HG03280 (cell line): ENCODE measurements at regions not wholly inside any gene's neighbourhood (a gene's known extent, or its start where the extent isn't known, plus 50 kb on each side); places are given as distances from the start of the nearest gene placed in this dataset.
A peak's percentile ranks its signal among the peaks of the same experiment; 100 is the strongest.
"Not testable (repeated sequence)": the region's sequence is repeated elsewhere in the genome, so short reads cannot be mapped to it uniquely, and the experiment has no call there.

Experiments
- ATAC-seq: cut with Tn5 transposase; IDR thresholded peaks from one replicate; pipeline ENCODE4 v1.9.1; 2021; ENCODE audit warnings: mild to moderate bottlenecking, moderate library complexity; ENCODE audit not compliant: unreplicated experiment

DNA sequence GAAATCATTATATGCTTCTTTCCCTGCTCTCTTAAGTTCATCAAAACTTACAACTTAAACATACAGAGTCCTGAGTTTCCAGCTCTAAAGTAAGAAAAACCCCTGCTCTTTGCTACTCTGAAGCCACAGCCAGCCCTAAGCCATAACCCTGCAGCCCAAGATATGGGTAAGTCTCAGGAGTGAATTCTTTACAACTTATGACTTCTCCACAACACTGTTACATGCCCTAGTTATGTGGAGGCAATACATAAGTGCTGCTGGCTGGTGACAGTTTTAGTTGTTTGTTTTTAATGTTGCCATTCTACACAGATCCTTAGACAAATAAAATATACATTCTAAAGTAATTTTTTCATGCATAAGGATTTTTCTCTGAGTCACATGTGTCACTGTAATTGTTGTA, 100.2 kb downstream of the FBXO8 start:
- no peak for ATAC-seq

DNA sequence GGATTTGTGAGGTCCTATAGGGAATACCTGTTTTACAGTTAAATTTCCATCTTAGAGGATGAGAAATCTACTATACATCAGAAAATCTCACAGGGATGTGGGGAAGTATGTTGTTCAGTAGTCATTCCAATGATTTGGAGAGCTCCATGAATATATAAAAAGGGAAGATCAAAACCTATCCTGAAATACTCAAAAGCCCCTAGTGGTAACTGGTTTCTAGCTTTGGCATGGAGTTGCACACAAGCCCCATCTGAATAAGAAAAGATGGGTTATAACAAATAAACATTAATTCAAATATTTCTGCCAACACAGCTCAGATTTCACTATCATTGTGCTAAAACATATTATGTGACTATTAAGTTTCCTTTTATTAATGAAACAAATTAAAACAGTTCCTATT, 101.6 kb downstream of the FBXO8 start:
- ATAC-seq = no peak

DNA sequence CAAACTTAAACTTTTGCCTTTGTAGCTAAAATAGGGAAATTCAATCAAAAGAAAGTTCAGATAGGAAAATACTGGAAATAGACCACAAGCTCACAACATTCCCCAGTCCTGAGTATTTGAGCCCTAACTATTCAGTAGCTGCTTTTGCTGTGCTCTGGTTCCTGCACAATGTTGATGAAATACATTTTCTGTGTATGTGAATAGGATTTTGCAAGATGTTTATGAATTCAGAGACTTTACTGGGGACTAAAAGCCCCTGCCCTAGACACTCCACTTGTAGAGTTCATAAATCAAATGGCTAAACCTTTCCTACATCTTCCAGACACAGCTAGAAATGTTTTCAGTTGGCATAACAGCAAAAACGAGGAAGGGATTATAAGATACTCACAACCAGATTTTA, 105.9 kb downstream of the FBXO8 start:
- no peak for ATAC-seq

DNA sequence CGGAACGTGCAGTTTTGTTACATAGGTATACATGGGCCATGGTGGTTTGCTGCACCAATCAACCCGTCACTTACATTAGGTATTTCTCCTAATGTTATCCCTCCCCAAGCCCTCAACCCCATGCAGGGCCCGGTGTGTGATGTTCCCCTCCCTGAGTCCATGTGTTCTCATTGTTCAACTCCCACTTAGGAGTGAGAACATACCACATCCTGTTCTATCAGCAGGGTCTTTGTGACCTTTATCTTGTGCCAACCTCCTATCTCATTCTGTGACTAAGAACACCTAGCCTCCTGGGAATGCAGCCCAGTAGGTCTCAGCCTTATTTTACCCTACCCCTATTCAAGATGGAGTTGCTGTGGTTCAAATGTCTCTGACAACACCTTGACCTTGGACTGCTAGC, 107.6 kb downstream of the FBXO8 start:
- ATAC-seq = not testable (repeated sequence)

DNA sequence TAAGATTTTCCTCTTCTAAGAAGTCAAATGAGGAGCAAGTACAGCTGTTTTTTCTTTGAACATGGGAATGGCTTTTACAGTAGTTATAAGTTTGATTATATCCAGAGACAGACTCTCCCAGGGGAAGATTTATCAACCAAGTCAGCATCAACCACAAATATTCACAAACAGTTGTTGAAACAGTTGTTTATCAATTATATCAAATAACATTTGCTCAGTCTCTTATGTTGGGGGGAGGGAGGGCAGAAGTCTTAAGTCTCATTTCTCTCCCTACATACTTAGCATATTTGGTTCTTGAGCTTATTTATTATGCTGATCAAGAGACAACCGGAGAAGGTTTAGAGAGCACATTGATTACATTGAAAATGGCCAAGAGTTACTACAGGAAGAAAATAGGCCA, 110.1 kb downstream of the FBXO8 start:
- no peak for ATAC-seq

DNA sequence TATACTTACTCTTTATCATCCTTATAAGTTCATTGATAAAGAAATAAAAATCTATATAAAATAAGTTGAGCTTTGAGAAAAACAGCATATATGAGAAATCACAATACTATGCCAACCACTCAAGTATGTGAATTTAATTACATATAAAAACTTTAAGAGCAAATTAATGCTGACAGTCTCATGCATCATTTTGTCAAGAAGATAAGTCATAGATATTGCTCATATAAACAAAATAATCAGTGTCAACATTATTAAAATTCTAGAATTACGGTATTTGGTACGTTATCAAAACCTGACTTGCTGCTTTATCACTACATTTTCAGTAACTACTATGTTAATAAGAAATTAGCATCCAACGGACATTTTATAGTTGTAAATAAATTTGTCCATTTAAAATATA, 111.2 kb downstream of the FBXO8 start:
- no peak for ATAC-seq

DNA sequence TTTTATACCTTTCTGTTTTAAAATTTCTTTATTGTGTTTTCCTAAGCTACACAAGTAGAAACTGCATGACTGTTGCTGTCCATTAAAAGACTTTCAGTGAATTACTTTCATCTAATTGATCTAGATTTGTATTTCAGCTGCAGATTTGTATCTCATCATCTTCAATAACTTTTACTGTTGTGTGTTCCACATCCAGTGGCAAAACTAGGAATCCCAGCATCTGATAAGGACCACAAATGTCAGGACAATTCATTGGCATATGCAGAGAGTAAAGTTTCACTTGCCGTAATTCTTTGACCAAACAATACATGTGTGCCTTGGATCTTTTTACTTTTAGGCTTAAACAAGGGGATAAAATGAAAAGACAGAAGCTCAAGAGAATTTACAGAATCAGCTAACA, 112.6 kb downstream of the FBXO8 start:
- no peak for ATAC-seq

DNA sequence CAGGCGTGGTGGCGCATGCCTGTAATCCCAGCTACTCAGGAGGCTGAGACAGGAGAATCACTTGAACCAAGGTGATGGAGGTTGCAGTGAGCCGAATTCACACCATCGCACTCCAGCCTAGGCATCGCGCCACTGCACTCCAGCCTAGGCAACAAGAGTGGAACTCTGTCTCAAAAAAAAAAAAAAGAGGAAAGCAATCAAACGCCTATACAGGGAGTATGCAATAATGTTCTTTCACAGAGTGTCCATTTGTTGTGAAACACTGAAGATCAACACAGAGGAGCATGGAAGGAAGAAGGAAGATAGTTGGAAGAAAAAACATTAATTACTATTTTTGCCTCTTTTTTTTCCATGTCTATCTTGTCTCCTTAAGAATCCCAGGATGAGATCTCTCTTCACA, 113.4 kb downstream of the FBXO8 start:
- ATAC-seq = no peak

DNA sequence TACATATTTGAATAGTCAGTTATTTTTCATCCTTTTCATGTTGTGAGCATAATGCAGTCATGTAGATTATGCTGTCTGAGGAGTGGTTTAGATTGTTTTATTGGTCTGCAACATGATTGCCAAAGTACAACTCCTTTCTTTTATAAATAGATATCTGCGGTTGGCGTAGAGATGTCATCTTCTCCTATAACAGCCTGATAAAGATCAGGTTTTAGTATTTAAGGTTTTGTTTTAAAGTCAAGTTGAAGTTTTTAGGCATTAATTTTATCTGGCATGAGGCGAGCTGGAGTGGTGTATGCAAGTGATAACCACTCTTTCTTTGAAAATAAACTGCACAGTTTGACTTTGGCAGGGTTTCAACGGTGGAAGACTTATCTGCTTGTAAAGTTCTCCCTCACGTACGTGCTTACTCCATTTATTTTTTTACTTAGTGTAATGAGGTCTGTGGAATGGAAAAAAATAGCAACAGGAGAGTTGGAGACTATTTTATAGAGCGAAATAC, 126.3 kb downstream of the FBXO8 start:
- ATAC-seq = no peak

DNA sequence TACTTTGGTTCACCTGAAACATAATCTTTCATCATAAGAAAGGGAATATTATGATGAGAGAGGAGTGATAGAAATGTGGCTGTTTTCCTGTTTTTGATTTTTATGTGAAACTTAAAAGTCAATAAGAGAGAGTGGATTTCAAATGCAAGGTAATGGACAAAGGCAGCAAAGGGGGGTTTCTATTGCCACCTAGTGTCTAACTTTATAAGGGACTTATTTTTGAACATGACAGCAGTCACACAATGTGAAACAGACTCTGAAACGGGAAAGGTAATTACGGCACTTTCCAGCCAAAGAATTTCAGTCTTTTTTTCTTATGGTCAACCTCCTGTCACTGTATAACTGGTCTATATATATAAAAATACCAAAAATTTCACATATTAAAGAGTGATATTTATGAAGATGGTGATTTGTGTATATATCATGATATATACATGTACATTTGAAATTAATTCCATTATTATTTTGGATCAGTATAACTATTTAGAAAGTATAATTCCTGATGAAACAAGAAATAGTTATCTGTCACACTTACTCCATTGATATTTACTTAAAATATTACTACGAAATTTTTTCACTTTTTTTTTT, 127.1 kb downstream of the FBXO8 start:
- peak; percentile 86 for ATAC-seq

DNA sequence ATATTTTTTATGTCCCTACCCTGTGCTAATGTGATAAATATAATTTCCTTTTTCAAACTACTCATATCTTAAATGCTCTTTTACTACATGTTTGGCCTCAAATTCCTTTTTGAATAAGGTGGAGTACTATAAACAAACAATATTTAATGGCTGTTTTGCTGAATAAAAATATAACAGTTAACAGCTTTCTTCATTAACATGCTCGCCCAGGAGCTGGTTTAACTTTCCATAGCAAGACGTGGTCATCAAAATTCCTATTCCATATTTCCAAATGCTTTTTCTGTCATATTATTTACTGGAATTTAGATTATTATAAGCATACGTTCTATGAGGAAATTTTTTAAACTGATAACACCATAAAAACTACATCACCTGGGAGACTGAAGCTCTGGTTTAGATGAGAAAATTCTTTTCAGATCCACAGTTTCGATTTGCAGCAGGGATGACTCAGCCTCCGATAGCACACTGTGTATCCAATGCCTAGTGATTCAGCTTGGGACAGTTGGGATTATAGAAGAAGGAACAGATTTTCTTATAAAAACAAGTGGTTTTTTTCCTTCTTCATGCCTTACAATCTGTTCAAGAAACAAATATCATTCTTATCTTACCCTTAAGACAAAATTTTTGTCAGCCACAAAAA, 129.1 kb downstream of the FBXO8 start:
- ATAC-seq = no peak

DNA sequence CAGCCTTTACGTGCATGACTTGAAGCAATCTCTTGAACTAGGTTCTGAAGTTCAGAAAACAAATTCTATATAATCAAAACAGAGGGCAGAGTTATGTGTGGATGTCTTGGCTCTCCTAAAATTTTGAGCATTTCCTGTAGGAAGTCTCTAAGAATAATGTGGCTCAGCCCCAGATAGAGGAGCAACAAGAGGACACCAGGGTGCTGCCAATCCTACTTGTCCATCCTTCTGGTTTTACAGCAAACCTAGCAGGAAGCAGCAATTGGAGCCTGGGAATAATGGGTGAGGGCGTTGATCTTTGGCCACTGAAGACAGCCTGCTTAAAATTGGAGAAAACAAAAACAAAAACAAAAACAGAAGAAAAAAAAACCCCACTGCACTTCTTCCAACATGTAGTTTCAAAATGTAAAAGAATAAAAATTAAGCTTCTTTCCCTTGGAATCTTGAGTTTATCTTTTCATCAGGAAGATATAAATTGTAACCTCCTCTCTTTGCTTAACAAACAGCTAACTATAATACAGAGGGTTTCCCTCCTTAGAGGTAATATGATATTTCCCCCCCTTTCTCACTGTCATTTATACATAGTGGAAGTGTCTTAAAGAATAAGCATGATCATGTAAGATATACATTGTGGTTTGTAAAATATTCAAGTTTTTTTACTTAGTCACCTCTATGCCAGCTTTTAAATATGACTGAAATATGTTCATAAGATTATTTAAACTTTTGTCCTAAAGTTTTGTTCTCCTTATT, 130.6 kb downstream of the FBXO8 start:
- ATAC-seq = no peak

DNA sequence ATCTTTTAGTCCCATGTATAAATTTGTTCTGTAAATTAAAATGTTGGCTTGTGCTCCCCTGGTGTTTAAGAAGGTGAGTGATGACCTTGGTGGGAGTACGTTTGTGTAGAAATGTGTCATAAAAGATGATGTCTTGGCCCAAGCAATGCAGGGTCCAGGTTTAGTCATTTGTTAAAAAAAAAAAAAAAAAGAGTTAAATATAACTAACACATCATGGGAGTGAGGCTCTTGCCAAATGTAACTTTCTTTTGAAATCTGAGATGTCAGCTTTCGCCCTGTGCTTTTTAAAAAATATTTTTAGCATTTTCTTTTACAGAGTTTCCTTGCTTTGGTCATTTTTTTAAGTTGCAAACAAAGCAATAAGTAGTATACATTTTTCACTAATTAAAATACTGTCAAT, 135.6 kb downstream of the FBXO8 start:
- ATAC-seq = no peak

DNA sequence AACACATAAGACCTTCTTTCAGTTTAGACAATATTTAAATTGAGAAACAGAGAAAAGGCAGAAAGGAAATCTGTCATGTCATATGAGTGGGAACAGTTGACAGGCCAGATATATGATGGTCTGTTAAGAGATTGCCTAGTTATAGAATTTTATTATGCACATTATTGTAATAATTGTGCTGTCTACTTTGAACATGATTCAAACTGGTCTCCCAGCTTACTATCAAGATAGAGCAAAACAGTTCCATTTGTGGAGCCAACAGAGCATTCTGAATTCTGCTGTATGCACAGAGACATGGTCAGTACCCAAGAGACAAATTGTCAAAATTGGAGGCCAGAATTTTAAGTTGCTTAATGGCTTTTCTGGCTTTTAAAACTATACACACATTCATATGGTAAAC, 139.4 kb downstream of the FBXO8 start:
- no peak for ATAC-seq

DNA sequence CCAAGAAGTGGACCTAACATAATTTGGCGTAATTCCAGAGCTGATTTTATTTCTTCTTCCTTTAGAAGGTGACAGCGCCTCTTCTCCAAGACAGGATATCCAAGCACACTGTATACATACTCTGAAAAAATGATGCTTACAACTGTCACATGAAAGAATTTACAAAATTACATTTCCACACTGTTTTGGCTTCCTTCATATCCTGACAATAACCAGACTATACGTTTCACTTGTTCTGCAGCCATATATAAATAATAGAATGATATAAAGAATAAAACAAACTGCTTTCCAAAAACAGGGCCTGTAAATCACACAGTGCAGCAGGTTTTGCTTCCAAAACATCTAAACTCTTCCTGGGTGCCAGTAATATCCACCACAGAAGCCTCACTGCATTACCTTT, 141.6 kb downstream of the FBXO8 start:
- no peak for ATAC-seq

DNA sequence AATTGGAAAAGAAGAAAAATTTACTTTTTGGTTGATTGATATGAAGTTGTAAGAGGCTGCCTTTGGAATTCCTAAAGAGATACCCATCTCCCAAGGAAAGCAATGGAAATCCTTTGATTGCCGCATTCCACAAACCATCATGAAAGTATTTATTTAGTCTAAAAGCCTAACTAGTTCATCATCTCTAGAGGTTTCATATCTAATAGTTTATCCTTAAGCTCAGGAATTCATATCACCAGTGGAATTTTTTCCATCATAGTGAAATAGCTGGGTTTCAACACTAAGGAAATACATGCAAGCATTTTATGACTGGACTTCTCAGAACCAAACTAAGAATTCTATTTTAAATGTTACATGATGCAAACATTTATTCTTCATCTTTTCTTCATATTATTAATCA, 144.9 kb downstream of the FBXO8 start:
- ATAC-seq = no peak

DNA sequence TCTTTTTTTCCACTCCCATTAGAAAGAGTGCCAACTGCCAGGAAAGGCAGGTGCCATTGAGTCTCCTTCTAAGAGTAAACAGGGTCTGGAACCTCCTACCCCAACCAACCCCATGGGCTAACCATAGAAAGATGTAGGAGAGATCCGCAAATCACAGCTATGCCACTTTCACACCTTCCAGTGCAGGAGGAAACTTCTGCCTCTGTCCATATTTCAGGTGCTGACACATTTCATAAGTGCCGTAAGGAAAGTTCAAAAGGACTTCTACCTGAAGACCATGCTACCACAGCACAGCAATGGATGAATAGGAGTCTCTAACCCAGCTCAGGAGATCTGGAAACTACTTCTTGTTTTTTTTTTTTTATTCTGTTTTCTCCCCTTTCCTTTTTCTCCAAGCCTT, 145.8 kb downstream of the FBXO8 start:
- ATAC-seq = no peak

DNA sequence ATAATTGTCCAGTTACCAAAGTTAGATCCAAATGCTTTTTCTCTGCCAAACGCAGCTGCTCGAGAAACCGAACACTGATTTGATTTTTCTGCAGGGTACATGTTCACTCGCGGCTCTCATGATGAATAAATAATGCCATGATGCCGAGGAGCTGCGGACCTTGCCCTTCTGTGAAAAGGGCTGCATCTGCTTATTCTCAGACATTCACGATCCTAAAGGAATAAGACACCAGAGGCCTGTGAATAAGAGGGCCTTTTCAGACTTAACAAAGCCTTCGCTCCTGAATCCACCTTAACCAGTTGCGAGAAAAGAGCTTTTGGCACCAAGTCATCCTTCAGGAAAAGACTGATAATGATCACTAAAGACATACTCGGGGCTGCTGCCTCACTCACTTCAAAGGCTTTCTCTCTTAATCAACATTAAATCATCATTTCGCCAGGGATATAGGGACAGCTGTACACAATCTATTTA, 147.5 kb downstream of the FBXO8 start:
- no peak for ATAC-seq

DNA sequence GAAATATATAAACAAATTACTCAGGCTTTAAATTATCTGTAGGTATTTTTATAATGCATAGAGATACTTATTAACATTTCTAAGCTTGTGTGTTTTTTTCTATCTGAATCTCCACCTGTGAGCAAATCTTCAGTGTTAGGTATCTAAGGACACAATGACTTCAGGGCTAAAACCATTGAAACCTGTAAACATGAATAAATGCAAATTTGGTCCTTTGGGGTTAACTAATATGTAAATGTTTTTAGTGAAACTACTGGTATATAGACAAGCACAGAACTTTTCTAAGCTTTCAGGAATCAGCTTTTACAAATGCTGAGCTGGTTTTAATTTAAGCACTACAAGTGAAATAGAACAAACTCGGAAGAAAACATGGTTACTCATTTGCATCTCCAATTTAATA, 147.9 kb downstream of the FBXO8 start:
- ATAC-seq = peak; percentile 58

DNA sequence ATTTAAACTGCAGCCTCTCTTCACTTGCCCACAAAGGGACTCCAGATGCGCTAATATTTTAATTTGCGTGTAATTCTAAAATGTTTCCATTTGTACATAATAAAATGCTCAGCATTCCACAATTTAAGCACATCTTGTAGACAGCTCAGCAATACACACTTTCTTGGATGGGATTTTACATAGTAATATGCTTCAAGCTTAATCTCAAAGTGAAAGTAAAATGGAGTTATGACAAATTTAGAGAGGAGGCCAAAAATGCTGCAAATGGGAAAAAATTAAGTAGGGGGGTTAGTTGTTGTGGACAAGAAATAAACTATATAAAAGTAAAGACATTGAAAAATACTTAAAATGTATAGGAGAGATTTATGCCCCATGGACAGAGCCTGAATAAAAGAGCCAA, 149.1 kb downstream of the FBXO8 start:
- no peak for ATAC-seq

DNA sequence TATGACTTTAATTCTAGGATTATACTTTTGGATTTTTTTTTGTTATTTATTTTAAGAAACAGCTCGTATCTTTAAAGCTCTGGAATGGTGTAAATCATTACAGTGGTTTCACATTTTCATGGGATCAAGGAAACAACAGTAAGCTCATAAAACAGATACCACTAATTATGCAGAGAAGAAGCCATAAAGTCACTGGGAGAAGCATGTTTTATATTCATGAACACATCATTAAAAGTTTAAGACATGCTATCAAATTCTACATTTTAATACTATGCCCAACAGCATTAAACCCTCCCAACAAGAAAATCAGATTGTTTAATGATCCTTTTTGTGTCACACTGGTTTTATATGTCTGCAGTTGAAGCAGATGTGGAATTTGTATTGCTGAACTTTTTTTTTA, 149.9 kb downstream of the FBXO8 start:
- ATAC-seq = no peak

DNA sequence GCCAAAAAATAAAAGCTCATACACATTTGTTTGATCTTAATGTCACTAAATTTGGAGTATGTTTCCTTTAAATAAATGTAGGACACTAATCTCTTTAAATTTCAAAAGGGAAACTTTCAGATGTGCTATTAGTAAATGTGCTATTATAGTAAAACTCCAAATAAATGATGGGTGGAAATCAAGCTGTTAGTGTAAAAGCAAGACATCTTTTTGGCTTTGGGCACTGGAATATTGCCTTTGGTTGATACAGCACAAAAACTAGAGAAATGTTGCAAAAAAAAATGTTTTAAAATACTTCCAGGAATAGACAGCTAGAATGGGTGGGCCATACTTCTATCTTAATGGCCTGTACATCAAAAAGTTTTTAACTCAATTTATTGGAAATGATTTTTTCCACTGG, 151.6 kb downstream of the FBXO8 start:
- ATAC-seq = no peak
